ENCODE measurements at regions not wholly inside any gene's neighbourhood (a gene's known extent, or its start where the extent isn't known, plus 50 kb on each side); places are given as distances from the start of the nearest gene placed in this dataset.
"Not testable (repeated sequence)": the region's sequence is repeated elsewhere in the genome, so short reads cannot be mapped to it uniquely, and the experiment has no call there.

- no peak for DNase-seq
These were observed 53.9 kb upstream of the HABP2 start for GRCh38 chr10:113498997-113499396.

DNA sequence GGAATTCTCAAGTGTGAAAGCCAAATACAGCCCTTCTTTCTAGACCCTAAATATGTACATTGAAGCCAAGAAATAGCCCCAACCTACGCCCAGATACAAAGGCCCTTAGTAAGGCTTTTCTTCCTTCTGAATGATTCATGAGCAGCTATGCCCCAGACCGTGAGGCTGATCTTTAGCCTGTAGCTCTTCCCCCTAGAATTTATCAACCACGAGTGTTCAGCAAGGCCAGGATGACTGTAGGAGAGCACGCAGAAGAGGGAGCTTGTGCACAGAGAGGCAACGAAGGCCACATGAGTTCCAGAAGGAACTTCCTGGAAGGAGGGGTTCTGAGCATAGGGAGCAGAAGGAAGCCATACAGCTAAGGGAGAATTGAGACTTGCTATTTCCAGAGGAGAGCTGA, 53.0 kb upstream of the HABP2 start:
- no peak for DNase-seq

- not testable (repeated sequence) for DNase-seq
These were observed 51.8 kb upstream of the HABP2 start for GRCh38 chr10:113501031-113501430.

Measured in activated CD4-positive, alpha-beta T cell treated with anti-CD3 and anti-CD28 coated beads, Interleukin-2, Interleukin-6, amounts not matched to agents 100 ng/mL and 50 ng/mL, durations not matched to agents 16 hours and 8 hours (primary cell).